T-helper 17 cell (primary cell): ENCODE measurements at regions not wholly inside any gene's neighbourhood (a gene's known extent, or its start where the extent isn't known, plus 50 kb on each side); places are given as distances from the start of the nearest gene placed in this dataset.

Source experiments
- ATAC-seq: fragments of 150-1000 bp; cut with Tn5 transposase; 2 replicates; pipeline ENCODE4 v1.10.0; 2021; ENCODE audit warnings: mild to moderate bottlenecking, moderate library complexity
- DNase-seq, 3 donors: peaks; one replicate each; pipeline versions ENCODE4 v3.0.0 to v3.0.0-alpha.2; 2020 to 2021
- H3K9me3 ChIP-seq: one replicate; pipeline ENCODE4 v1.7.0; 2013; ENCODE audit warnings: low read length, mild to moderate bottlenecking; ENCODE audit not compliant: control insufficient read depth, poor library complexity, severe bottlenecking
- H3K27ac Mint-ChIP-seq: one replicate; pipeline ENCODE4 v1.8.0; 2022; ENCODE audit warnings: mild to moderate bottlenecking, moderate library complexity, mixed read lengths
- H3K27me3 Mint-ChIP-seq: one replicate; pipeline ENCODE4 v1.8.0; 2022; ENCODE audit warnings: mixed read lengths
- H3K36me3 Mint-ChIP-seq: one replicate; pipeline ENCODE4 v1.8.0; 2022; ENCODE audit warnings: low read depth, mixed read lengths
- H3K4me1 Mint-ChIP-seq: one replicate; pipeline ENCODE4 v1.8.0; 2022; ENCODE audit warnings: mild to moderate bottlenecking, mixed read lengths
- H3K4me3 Mint-ChIP-seq: one replicate; pipeline ENCODE4 v1.8.0; 2022; ENCODE audit warnings: mild to moderate bottlenecking, moderate library complexity, mixed read lengths

- Mint-ChIP-seq H3K4me3 (no peak overlapping the region), H3K36me3 (no peaks in the 10 kb centered on the region), H3K4me1 (no peaks in the 10 kb centered on the region), H3K27me3 (peaks cover 51% of the 10 kb centered on the region), H3K27ac (no peak overlapping the region)
- ATAC-seq, result no peak
- no peak for DNase-seq
- no peaks in the 10 kb centered on the region for H3K9me3 ChIP-seq
These were observed 193.0 kb upstream of the TPM1 start for GRCh38 chr15:62849316-62850106.

- H3K4me3 Mint-ChIP-seq, result no peak overlapping the region
- H3K36me3 Mint-ChIP-seq, result no peaks in the 10 kb centered on the region
- no peak overlapping the region for H3K27ac Mint-ChIP-seq
- DNase-seq (no peak), ATAC-seq (no peak)
- no peaks in the 10 kb centered on the region for H3K4me1 Mint-ChIP-seq
- H3K27me3 Mint-ChIP-seq, result peaks cover 43% of the 10 kb centered on the region
- no peaks in the 10 kb centered on the region for H3K9me3 ChIP-seq
These were observed 192.2 kb upstream of the TPM1 start for GRCh38 chr15:62850318-62850717.

GRCh38 chr15:62850791-62851291, 191.7 kb upstream of the TPM1 start:
- no peak overlapping the region for H3K4me3 Mint-ChIP-seq
- H3K36me3 Mint-ChIP-seq, result no peaks in the 10 kb centered on the region
- no peak overlapping the region for H3K27ac Mint-ChIP-seq
- DNase-seq (no peak), ATAC-seq (no peak)
- H3K27me3 Mint-ChIP-seq, result peaks cover 40% of the 10 kb centered on the region
- no peaks in the 10 kb centered on the region for H3K9me3 ChIP-seq
- H3K4me1 Mint-ChIP-seq, result no peaks in the 10 kb centered on the region

- H3K4me1 Mint-ChIP-seq, result peaks cover 2% of the 10 kb centered on the region
- H3K36me3 Mint-ChIP-seq, result no peaks in the 10 kb centered on the region
- H3K4me3 Mint-ChIP-seq, result no peak overlapping the region
- no peaks in the 10 kb centered on the region for H3K9me3 ChIP-seq
- DNase-seq (no peak), ATAC-seq (no peak)
- H3K27me3 Mint-ChIP-seq, result peaks cover 45% of the 10 kb centered on the region
- no peak overlapping the region for H3K27ac Mint-ChIP-seq
These were observed 189.3 kb upstream of the TPM1 start for GRCh38 chr15:62853114-62853840.

- peaks cover 42% of the 10 kb centered on the region for H3K27me3 Mint-ChIP-seq
- H3K36me3 Mint-ChIP-seq, result no peaks in the 10 kb centered on the region
- no peaks in the 10 kb centered on the region for H3K9me3 ChIP-seq
- ATAC-seq (no peak), DNase-seq (no peak)
- no peak overlapping the region for H3K4me3 Mint-ChIP-seq
- peaks cover 2% of the 10 kb centered on the region for H3K4me1 Mint-ChIP-seq
- no peak overlapping the region for H3K27ac Mint-ChIP-seq
These were observed 188.7 kb upstream of the TPM1 start for GRCh38 chr15:62853841-62854225.

- ATAC-seq (no peak), DNase-seq (no peak)
- H3K27me3 Mint-ChIP-seq, result peaks cover 37% of the 10 kb centered on the region
- no peak overlapping the region for H3K4me3 Mint-ChIP-seq
- H3K9me3 ChIP-seq, result no peaks in the 10 kb centered on the region
- no peak overlapping the region for H3K27ac Mint-ChIP-seq
- no peaks in the 10 kb centered on the region for H3K36me3 Mint-ChIP-seq
- H3K4me1 Mint-ChIP-seq, result peaks cover 2% of the 10 kb centered on the region
These were observed 188.0 kb upstream of the TPM1 start for GRCh38 chr15:62854420-62855084.

GRCh38 chr15:62855085-62855476, 187.5 kb upstream of the TPM1 start:
- ATAC-seq, result no peak
- H3K9me3 ChIP-seq, result no peaks in the 10 kb centered on the region
- no peak for DNase-seq
- Mint-ChIP-seq H3K4me3 (no peak overlapping the region), H3K27me3 (peaks cover 37% of the 10 kb centered on the region), H3K36me3 (no peaks in the 10 kb centered on the region), H3K27ac (no peak overlapping the region), H3K4me1 (peaks cover 2% of the 10 kb centered on the region)

- H3K4me3 Mint-ChIP-seq, result no peak overlapping the region
- no peak overlapping the region for H3K27ac Mint-ChIP-seq
- H3K36me3 Mint-ChIP-seq, result no peaks in the 10 kb centered on the region
These were observed 185.9 kb upstream of the TPM1 start for GRCh38 chr15:62856466-62857246.

GRCh38 chr15:62857411-62857853, 185.1 kb upstream of the TPM1 start:
- Mint-ChIP-seq H3K36me3 (no peaks in the 10 kb centered on the region), H3K4me1 (peaks cover 2% of the 10 kb centered on the region), H3K27me3 (peaks cover 35% of the 10 kb centered on the region), H3K4me3 (no peak overlapping the region), H3K27ac (no peak overlapping the region)
- ATAC-seq (no peak), DNase-seq (no peak)
- H3K9me3 ChIP-seq, result no peaks in the 10 kb centered on the region

More at GRCh38 chr15:62856466-62857246, 185.9 kb upstream of the TPM1 start:
- Mint-ChIP-seq H3K4me1 (peaks cover 2% of the 10 kb centered on the region), H3K27me3 (peaks cover 29% of the 10 kb centered on the region)
- ATAC-seq (no peak), DNase-seq (no peak)
- no peaks in the 10 kb centered on the region for H3K9me3 ChIP-seq

- Mint-ChIP-seq H3K4me3 (no peak overlapping the region), H3K36me3 (no peaks in the 10 kb centered on the region), H3K27me3 (peaks cover 35% of the 10 kb centered on the region), H3K27ac (no peak overlapping the region), H3K4me1 (peaks cover 2% of the 10 kb centered on the region)
- no peaks in the 10 kb centered on the region for H3K9me3 ChIP-seq
- no peak for ATAC-seq
- DNase-seq, result no peak
These were observed 184.2 kb upstream of the TPM1 start for GRCh38 chr15:62858343-62858742.

- peaks cover 14% of the 10 kb centered on the region for H3K27me3 Mint-ChIP-seq
- no peak overlapping the region for H3K27ac Mint-ChIP-seq
- no peaks in the 10 kb centered on the region for H3K9me3 ChIP-seq
- DNase-seq (no peak), ATAC-seq (no peak)
- no peak overlapping the region for H3K4me3 Mint-ChIP-seq
- no peaks in the 10 kb centered on the region for H3K4me1 Mint-ChIP-seq
- H3K36me3 Mint-ChIP-seq, result peaks cover 2% of the 10 kb centered on the region
These were observed 179.8 kb upstream of the TPM1 start for GRCh38 chr15:62862717-62863116.

GRCh38 chr15:62866366-62866765, 176.2 kb upstream of the TPM1 start:
- no peak for DNase-seq
- no peak for ATAC-seq
- Mint-ChIP-seq H3K4me3 (no peak overlapping the region), H3K36me3 (peaks cover 2% of the 10 kb centered on the region), H3K4me1 (no peaks in the 10 kb centered on the region), H3K27ac (no peak overlapping the region), H3K27me3 (peaks cover 6% of the 10 kb centered on the region)
- no peaks in the 10 kb centered on the region for H3K9me3 ChIP-seq

GRCh38 chr15:62867844-62868243, 174.7 kb upstream of the TPM1 start:
- no peaks in the 10 kb centered on the region for H3K9me3 ChIP-seq
- Mint-ChIP-seq H3K36me3 (peaks cover 2% of the 10 kb centered on the region), H3K27me3 (no peaks in the 10 kb centered on the region), H3K27ac (no peak overlapping the region), H3K4me3 (no peak overlapping the region), H3K4me1 (no peaks in the 10 kb centered on the region)
- DNase-seq, result no peak
- no peak for ATAC-seq
